ENCODE measurements at regions not wholly inside any gene's neighbourhood (a gene's known extent, or its start where the extent isn't known, plus 50 kb on each side); places are given as distances from the start of the nearest gene placed in this dataset.

DNA sequence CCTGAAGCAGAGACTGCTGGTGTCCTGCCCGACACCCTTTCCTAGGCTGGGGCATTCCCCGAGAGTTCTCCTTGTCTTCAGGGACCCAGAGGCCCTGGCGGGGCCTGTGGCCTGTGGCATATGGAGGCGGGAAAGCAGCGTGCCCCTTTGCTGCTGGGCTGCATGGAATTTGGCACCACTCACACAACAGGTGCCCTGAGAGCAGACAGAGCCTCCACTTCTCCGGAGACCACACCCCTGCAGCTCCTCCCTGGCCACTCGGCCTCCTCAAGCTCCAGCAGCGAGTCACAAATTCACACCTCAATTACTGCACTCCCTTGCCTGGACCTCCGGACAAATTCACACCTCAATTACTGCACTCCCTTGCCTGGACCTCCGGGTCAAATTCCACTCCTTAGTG, 1375.2 kb downstream of the TBC1D22A start:
- no peak for FAIRE-seq

DNA sequence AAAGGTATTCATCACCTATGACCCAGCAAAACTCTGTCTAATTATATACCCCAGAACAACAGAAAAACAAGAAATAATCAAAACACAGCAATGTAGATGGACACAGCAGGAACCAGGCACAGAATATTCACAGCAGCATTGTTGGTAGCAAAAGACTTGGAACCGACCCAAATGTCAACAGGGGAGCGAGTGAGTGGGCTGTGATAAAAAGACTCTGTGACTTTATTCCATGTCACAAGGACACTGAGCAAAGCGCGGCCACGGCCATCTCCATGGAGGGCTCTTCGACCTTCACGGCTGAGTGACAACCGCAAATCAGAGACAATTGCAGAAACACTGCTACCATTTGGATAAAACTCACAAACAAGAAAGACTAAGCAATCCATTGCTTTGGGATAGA, 1373.1 kb downstream of the TBC1D22A start:
- FAIRE-seq: no peak

DNA sequence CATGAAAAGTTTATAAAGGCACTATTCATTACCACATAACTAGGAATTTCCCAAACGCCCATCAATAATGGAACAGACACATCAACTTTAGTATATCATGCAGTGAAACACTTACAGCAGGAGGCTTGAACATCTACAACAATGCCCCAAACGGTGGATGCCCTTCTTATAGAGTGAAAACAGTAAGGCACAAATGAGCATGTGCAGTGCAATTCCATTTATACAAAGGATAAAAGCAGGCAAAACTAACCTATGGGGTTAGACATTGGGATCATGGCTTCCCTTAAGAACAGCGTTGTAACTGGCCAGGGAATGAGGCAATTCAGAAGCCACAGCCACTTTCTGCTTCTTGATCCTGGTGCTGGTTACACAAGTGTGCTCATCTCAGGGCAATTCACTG, 1363.0 kb downstream of the TBC1D22A start:
- no peak for FAIRE-seq

DNA sequence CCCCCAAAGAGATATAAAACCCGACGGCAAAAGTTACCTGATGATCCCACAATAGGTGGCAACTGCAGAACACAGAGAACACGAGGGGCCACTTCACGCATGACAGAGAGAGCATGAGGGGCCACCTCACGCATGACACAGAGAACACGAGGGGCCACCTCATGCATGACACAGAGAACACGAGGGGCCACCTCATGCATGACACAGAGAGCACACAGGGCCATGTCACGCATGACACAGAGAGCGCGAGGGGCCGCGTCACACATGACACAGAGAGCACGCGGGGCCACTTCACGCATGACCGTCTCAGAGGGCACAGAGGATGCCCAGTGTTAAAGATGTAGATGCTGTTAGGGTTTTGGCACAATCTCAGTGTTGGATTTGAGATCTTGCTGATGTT, 1359.5 kb downstream of the TBC1D22A start:
- FAIRE-seq: no peak

DNA sequence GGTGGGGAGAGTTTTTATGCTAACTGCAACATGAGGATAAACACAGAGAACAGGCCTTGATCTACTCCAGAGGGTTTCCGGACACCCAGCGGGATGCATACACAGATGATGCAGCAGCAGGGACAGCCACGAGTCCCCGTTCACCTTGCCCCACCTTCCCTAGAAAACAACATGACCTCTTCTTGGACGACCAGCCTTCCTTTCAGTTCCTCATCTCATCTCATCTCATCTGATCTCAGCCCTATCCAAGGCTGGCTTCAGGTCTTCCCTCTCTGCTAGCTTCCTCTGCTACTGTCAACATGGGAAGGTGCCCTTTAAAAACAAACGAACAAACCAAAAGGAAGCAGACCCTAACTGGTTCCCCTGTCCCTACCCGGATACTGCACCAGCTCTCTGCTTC, 1356.2 kb downstream of the TBC1D22A start:
- no peak for FAIRE-seq

DNA sequence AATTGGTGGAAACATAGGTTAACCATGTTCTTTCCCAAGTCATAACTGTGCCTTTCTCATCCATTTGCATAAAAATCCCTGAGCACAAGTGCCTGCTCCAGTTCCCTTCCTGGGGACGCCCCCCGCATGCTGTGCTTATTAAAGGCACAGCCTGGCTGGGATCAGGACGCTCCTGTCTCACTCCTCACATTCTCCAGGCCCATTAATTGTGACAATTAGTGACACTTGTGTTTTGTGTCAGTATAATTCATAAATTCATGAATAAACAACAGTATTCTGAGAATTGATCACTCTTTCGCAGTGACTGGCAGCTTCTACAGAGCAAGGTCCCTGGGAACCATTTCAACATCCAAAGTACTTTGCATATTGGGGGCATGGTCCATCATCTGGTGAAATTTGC, 1354.4 kb downstream of the TBC1D22A start:
- FAIRE-seq: no peak

DNA sequence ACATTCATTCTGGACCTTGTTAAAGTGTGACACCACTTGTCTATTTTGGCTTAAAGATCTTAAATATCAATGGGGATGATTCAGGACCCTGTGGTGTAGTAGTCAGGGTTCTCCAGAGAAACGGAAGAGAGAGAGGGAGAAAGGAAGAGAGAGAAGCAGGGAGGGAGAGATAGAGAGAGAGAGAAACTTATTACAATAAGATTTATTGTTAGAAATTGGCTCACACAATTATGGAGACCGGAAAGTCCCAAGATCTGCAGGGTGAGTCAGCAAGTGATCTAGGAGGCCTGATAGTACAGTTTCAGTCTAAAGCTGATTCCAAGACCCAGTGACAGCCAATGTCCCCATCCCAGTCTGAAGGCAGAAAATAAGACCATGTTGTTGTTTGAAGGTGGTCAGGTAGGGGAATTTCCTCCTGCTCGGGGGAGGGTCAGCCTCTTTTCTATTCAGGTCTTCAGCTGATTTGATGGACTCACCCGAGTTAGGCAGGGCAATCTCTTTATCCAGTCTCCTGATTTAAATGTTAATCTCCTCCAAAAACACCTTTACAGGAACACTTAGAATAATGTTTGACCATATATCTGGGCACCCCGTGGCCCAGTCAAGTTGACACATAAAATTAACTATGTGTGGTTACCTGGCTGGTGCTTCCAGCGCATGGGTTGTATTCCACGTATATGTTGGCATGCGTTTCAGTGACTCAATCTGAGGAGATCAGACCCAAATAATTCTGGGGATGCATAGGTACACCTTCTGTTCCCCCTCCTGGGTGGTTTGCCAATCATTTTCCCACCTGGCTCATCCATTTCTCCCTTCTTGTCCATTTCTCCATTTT, 1350.5 kb downstream of the TBC1D22A start:
- no peak for FAIRE-seq

DNA sequence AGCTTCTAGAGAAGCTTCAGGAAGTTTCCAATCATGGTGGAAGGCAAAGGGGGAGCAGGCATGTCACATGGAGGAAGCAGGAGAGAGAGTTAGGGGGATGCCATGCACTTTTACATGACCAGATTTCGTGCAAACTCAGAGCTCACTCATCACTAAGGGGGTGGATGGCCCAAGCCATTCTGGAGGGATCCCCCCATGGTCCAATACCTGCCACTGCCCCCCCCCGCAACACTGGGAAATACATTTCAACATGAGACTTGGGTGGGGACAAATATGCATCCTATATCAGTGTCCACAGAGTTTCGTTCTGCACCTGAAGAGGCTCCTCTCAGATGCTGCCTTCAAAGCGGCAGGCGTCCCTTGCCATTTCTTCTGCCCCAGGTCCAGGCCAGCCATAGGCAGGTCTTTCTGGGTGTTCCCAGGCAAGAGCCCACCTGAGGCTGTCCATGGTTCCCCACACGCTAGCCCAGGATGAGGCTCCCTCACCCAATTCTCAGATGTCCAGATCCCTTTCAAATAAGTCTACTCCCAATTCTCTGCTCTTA, 1344.3 kb downstream of the TBC1D22A start:
- no peak for FAIRE-seq

DNA sequence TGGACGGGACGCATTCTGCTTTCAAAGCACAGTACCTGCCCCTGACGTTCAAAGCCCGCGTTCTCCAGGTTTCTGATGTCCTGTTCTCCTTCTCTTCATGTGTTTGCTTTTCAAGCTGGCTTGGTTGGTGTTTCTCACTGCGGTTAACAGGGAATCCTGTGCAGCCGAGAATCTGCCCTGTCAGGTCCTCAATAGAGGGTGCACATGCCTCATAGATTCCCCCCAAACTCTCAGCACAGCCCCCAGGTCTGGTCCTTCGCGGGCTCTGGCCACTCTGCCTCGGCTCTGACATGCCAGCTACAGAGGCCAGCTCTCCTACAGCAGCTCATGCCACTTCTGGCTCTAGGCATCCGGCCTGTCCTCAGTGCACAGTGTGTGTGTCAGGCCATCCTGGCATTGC, 1343.8 kb downstream of the TBC1D22A start:
- FAIRE-seq: no peak

DNA sequence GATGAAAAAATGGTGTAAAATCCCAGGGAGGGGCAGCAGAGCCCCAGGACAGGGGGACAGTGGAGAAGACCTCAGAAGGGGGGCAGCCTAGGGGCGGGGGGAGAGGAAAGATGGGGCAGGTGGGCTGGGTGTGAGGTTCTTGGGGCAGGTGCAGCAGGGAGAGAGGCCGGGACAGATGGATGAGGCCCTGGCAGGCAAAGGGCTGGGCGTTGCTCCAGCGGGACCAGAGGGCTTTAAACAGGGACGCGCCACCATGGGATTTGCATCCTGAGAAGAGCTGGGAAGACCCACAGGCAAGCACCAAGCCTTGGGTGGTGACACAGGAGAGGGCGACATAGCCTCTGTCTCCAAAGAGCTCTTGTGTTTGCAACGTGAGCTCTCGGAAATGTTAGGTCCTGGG, 1342.8 kb downstream of the TBC1D22A start:
- no peak for FAIRE-seq

DNA sequence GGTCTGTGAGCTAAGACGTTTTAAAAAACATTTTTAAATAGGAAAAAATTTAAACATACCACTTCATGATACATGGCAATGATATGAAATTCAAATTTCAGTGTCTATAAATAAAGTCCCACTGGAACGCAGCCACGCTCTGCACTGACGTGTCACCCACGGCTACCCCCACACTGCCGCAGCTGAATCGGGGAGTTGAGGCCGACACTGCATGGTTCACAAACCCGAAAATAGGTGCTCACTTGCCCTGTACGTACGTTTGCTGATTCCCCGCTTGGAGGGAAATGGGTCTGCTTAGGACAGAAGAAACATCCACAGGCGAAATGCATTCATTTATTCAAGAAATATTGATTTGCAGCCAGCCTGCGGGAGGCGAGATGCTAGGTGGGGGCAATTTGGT, 1342.3 kb downstream of the TBC1D22A start:
- FAIRE-seq: no peak

DNA sequence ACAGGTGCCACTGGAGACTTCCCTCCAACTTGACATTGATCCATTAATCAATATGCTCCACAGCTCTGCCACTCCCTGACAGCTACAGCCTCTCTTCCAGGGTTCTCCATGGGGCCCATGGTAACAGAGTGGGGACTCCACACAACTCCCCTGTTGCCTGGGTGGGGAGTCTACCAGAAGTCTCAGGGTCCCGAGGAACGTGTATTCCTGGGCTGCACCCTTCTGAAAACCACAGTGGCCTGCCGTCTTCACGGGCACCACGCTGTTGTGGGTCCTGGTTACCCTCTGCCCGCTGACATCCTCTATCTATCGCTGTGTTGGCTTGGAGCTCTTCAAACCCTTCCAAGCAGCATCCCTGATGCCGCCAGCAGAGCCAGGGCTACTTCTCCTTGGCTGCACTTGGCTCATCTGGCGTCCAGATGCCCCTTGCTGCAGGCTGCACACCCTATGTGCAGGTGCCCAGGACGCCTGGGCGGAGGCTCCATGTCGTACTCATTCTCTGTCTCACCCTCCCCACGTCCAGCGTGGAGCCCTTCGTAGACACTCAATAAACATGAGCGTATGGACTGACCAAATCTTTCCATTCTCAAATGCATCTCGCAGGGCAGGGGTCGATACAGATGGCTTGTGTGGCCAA, 1341.8 kb downstream of the TBC1D22A start:
- no peak for FAIRE-seq

DNA sequence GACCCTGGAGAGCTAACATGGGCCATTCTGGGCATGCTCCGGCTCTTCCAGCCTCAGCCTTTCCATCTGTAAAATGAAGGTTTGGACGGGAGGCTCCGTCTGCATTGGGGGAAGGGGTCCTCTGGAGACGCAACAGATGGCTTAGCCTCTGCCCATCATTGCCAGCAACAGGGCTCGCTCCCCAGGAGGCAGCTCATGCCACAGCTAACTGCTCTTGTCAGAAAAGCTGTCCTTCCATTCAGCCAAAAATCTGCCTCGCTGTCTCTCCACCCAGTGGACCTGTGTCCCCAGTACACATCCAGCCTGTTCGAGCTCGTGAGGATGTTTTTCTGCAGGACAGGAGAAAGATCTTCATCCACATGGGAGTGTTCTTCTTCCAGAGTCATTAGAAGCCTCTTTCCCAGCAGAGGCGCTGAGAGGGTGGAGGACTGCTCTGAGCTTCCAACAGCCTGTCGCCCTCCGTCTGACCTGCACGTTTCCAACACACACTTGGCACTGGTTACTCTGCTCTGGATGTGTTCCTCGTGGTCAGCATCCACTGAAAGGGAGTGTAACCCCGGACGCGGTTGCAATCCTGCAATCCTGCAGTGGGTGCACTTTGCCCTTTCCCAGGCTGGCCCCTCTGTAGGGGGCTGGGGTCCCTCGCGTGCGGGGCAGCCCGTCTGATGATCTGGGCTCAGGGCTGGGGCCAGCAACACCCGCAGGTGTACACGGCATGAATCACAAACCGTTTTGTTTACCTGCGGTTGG, 1340.9 kb downstream of the TBC1D22A start:
- no peak for FAIRE-seq

DNA sequence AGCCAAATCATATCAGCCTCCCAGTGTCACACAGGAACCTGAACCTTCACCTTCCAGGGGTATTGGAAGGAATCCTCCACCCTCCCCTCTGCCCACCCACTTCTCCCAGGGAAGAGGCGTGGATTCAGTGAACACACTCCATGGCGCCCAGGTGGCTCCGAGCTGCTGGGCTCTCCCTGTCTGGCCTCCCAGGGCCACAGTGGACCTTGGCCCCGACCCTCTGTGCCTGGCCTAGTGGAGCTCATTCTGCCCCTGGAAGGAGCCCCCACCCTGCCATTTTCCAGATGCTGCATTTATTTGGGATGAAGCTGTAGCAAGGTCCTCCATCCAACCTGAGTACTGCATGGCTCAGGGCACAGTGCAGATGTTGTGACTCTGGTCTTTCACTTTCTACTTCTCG, 1340.1 kb downstream of the TBC1D22A start:
- no peak for FAIRE-seq

DNA sequence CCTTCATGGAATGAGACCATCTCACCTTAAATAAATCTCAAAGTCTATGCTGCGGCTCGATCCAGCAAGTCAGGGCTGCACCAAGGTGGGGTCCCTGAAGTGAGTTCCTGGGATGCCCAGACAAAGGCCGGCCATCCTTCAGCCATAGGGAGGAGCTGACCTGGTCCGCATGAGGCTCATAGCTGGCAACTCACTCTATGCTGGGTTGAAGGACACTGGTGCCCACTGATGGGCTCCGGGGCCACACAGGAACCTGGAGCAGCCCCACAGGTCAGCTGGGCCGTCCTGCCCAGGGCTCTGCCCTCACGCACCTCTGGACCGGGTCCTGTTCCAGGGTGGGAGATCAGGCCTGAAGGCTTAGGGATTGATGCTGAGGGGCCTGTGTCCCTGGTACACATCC, 1339.3 kb downstream of the TBC1D22A start:
- no peak for FAIRE-seq

DNA sequence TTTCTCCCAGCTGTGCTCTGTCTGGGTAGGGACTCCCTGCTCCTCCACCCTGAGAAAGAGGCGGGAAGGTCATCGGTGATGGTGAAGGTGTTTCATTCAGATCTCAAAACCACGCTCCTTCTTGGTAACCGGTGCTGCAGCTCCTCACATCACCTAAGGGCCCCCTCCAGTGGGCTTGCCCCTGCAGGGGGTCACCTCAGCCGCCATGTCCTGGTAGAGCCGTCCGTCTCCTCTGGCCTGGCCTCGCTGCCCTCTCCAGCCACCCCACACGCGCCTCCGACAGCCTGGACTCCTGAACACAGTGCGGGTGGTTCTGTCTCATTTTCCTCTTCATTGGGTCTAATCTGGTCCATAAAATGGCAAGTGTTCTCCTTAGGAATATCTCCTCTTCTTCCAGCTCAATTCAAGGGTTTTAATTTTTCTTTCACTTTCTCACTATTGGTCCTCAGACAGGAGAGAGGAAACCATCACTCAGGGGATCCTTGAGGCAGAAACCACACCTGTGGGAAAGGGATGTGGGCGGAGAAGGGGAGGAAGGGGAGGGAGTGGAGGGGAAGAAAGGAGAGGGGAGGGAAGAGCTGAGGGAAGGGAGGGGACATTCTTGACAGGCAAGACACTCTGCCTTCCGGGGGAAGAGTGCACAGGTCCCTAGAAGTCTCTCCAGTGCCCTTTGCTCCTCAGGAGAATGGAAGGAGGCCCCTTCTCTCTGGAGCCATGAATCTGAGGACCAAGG, 1338.4 kb downstream of the TBC1D22A start:
- no peak for FAIRE-seq

DNA sequence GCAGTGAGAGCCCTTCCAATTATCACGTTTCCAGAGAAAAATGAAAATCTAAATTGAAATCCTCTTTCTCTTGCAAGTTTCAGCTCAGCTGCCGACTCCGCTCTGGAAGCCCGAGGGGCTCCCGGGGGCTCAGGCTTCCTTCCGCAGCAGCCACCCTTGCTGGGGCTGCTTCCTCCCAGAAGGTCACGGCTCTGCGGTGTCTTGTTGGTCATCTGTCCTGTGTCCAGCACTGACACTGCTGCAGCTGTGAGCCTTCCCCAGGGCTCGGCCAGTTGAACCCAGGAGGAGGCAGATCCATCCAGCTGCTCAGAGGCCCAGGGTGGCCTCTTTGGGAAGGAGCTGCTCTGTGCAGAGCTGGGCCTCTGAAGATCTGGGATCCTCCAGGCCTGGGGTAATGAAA, 1337.2 kb downstream of the TBC1D22A start:
- FAIRE-seq: no peak

DNA sequence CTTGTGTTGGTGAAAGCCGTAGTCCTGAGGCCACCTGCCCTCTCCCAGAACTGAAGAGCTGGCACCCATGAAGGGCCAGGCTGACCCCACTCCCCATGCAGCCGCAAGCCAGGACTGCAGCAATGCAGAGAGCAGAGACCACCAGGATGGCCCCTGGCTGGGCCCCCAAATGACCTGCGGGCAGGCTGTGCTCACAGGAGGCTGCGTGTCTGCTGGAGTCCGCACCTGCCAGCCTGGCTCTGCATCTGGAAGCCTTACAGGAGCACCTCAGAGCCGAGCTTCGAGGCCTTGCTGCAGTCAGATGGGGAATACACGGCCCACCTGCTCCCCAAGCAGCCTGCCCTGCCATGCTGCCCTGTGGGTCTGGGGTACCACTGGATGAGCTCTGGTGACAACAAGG, 1336.8 kb downstream of the TBC1D22A start:
- no peak for FAIRE-seq

DNA sequence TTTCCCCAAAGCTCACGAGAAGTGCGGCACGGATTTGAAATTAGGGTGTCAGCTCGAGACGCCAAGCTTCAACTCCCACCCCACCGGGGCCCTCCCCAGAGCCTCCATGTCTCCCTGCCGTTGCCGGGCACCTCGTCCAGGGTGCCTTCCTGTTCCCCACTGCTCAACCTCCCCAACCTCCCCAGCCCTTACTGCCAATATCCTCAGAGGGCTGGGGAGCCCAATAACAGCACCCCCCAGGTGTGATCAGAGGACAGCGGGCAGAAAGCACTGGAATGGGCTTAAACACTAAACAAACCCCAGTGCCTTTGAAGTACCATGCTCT, 1336.4 kb downstream of the TBC1D22A start:
- FAIRE-seq: no peak

DNA sequence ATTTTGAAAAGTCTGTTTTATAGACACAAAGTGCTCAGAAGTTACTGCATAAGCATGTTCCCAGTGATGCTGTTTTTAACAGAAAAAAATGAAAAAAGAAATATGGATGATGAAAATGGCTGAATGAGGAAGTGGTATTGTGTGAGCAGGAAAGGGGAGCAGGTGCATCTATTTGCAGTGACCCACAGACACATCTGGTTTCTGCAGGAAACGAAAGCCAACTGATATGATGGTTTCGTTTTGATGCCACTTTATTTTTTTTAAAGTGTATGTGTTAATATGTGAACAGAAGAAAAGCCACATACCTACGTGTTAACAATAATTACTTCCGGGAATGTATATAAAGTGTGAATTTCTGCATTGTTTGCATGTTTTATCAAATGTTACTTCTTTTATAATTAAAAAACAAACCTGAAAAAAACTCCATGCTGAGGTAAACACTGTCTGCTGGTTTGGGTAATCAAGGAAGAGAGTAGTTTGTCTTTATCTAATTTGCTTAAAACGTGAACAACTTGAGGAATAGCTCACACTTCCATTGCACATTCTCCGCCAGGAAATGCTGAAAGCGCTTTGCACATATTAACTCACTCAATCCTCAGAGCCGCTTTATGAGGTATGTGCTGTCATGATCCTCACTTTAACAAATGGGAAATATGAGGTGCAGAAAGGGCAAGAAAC, 1335.9 kb downstream of the TBC1D22A start:
- FAIRE-seq: no peak

DNA sequence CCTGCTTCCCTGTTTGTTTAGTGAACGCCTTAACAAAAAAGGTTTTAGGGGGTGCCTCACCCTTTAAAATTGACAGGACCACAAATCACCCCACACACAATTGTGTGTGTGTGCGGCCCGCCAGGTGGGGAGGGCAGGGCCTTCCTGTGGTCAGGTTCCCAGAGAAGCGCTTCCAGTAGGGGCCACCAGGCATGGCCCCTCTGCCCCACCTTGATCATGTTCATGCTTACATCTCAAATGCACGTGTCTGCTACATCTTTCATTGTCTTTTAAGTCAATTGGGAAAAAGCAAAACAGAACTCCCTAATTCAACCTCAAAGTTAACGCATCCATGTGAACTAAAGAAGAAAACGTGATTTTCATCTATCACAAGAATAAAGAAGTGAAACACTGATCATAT, 1335.3 kb downstream of the TBC1D22A start:
- FAIRE-seq: no peak

DNA sequence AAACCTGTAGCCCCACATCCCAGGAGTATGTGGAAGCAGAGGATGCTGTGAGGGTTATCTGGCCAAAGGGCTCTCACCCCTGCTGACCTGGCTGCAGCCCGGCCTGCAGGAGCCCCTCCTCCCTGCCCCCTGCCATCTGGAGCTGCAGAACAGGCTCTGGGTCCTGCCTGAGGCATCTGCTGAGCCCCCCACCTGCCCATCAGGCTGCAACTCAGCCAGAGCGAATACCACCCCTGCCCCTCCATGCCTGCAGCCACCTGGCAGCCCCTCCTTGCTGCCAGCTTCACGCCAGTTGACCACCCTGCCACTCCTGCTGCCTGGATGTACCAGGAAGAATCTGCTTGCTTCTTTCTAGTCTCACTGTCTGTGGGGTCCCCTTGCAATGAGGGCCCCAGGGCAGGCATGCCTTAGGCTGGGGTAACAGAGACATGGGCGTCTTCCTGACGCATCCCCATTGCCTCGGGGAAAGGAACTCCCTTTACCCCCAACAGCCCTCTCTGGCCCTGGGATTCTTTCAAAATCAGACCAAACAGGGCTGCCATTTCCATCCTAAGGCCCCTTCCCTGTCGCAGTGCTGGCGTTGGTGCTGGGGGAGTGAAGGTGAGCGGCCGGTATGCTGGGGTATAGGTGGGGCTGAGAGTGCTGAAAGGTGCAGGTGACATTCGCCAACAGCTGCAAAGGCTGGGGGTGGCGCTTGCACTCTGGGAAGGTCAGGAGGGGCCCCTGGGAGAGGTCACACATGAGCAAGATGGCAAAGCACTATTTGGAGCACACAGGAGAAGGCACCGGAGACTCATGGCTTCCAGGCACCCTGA, 1334.6 kb downstream of the TBC1D22A start:
- no peak for FAIRE-seq
